Transverse colon (tissue), 4 donors: ENCODE measurements at regions not wholly inside any gene's neighbourhood (a gene's known extent, or its start where the extent isn't known, plus 50 kb on each side); places are given as distances from the start of the nearest gene placed in this dataset.

ENCODE experiments used
- DNase-seq: peaks from one replicate; pipeline ENCODE4 v3.0.0-alpha.2; 2019
- H3K27ac ChIP-seq, 4 donors: fragments of 200-600 bp; sonication (generic); 2 replicates each; pipeline ENCODE4 v1.5.1; 2016 to 2018; ENCODE audit warnings: inconsistent platforms in 4 of 4
- H3K27me3 ChIP-seq: fragments of 200-600 bp; sonication (generic); 2 replicates; pipeline ENCODE4 v1.5.1; 2017; ENCODE audit warnings: inconsistent platforms
- H3K36me3 ChIP-seq, 4 donors: fragments of 200-600 bp; sonication (generic); 2 replicates each; pipeline ENCODE4 v1.5.1; 2017 to 2019; ENCODE audit warnings: inconsistent platforms in 4 of 4
- H3K4me1 ChIP-seq, 4 donors: fragments of 200-600 bp; sonication (generic); 2 replicates each; pipeline ENCODE4 v1.5.1; 2017 to 2020; ENCODE audit warnings: inconsistent platforms in 4 of 4
- H3K4me3 ChIP-seq, 4 donors: fragments of 200-600 bp; sonication (generic); 1 replicate in 1 of 4; 2 replicates in 3 of 4; pipeline versions ENCODE4 v1.5.1 to v1.6.1; 2017 to 2019; ENCODE audit warnings: inconsistent platforms in 4 of 4
- H3K9me3 ChIP-seq, 2 donors: fragments of 200-600 bp; sonication (generic); 2 replicates each; pipeline ENCODE4 v1.5.1; 2017 to 2019; ENCODE audit warnings: inconsistent platforms in 2 of 2
- CTCF ChIP-seq, 5 experiments: fragments of 200-600 bp in 3 of 5; fragments of 450-650 bp in 2 of 5; sonication (generic) in 3 of 5; IDR thresholded peaks; 1 replicate in 2 of 5; 2 replicates in 3 of 5; pipeline ENCODE4 v1.5.1; 2016 to 2017; ENCODE audit warnings: antibody characterized with exemption in 5 of 5, inconsistent platforms in 3 of 5, mild to moderate bottlenecking in 2 of 5, moderate library complexity in 1 of 5
- EP300 ChIP-seq: sonication (generic); formaldehyde crosslinking; IDR thresholded peaks from one replicate; pipeline ENCODE4 v1.6.1; 2017; ENCODE audit warnings: antibody characterized with exemption, low read depth
- POLR2A ChIP-seq: fragments of 450-650 bp; IDR thresholded peaks from one replicate; pipeline ENCODE4 v1.6.1; 2016; ENCODE audit warnings: antibody characterized with exemption, mild to moderate bottlenecking, moderate library complexity
- POLR2AphosphoS5 ChIP-seq, 3 donors: sonication (generic); formaldehyde crosslinking; IDR thresholded peaks; one replicate each; pipeline ENCODE4 v1.6.1; 2016; ENCODE audit warnings: antibody characterized with exemption in 3 of 3
- WGBS, 2 donors: methylation state at CpG; one replicate each; pipeline ENCODE4 v1.1.5; 2018; ENCODE audit warnings: low coverage in 1 of 2; 5-methylcytosine and 5-hydroxymethylcytosine counted together
- in situ Hi-C, 4 donors: fragments of 200-750 bp; cut with MboI; loops; one replicate each; pipeline versions ENCODE4 v1.15.0 to v1.15.1; 2017; ENCODE audit warnings: low sequenced_read_pairs in 3 of 4, low pct_ligation_motif_present in 1 of 4, low pct_unique_long_range_greater_than_20kb in 1 of 4
- intact Hi-C: fragments of 100-400 bp; cut with DNase I; formaldehyde crosslinking; loops from one replicate; pipeline ENCODE4 v1.15.1; 2023; ENCODE audit warnings: low total_unique reads

- Histone ChIP-seq H3K9me3 (peaks cover 0 to 2% of the 10 kb centered on the region in 2 donors), H3K4me3 (no peak overlapping the region), H3K4me1 (peaks cover 0 to under 1% (median 0%) of the 10 kb centered on the region in 4 donors), H3K36me3 (no peaks in the 10 kb centered on the region), H3K27ac (no peak overlapping the region), H3K27me3 (no peaks in the 10 kb centered on the region)
- intact Hi-C loops (no loop called here), in situ Hi-C loops (no loop called here)
- DNase-seq, result no peak
- 78 to 85% methylated on average over 1 of the region's 1 CpG for WGBS, 2 donors
- TF ChIP-seq POLR2AphosphoS5 (IDR thresholded peaks at IDR 0.05) (no peak), POLR2A (no peak), CTCF (IDR thresholded peaks at IDR 0.05) (no peak), EP300 (no peak)
Observed at GRCh38 chr1:87220993-87221392, 107.7 kb upstream of the LMO4 start.

DNA sequence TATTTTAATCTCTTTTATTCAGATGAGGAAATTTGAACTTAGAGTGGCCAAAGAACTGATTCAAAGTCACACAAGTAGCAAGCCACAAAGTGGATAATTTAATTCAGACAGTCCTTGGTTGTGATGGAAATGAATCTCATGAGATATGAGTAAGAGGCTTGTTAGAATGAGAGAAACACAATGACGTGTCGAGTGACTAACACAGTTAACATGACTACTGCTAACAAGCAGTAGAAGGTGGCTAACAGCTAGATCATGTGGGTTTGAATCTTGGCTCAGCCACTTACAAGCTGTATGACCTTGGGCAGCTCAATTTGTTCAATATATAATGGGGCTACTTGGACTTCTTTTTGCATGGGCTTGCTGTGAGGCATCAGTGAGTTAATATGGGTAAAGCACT lies 104.5 kb upstream of the LMO4 start:
- WGBS, 2 donors, result 78% methylated on average over 2 of the region's 2 CpGs; no CpG with 5 or more reads in 1 of the 2 donors
- TF ChIP-seq POLR2A (no peak), CTCF (IDR thresholded peaks at IDR 0.05) (no peak), POLR2AphosphoS5 (IDR thresholded peaks at IDR 0.05) (no peak), EP300 (no peak)
- H3K4me1 ChIP-seq, result peaks cover 0 to 4% (median 0%) of the 10 kb centered on the region in 4 donors
- H3K36me3 ChIP-seq, result no peaks in the 10 kb centered on the region
- no peak overlapping the region for H3K27ac ChIP-seq
- in situ Hi-C loops, result no loop called here
- no peak overlapping the region for H3K4me3 ChIP-seq
- DNase-seq, result no peak
- no peaks in the 10 kb centered on the region for H3K9me3 ChIP-seq
- no peaks in the 10 kb centered on the region for H3K27me3 ChIP-seq
- intact Hi-C loops, result no loop called here

DNA sequence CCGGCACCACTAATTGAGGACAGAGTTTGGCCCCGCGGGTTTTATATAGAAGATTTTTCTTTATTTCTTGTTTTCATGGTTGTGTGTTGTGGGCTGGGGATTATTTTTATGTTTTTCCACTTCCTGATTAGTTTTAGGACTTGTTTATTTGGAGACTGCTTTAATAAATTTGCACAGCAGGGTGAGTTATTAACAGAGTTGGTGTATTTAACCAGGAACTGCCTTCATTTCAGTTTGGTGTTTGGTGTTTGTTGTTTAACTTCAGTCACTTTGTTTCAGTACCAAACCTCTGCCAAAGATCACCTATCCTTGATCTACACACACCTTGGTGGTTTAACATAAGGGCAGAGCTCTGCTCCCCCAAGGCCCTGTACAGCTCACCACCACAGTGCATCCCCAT lies 103.5 kb upstream of the LMO4 start:
- no peaks in the 10 kb centered on the region for H3K36me3 ChIP-seq
- no peak for DNase-seq
- WGBS, 2 donors, result 91 to 100% methylated on average over 2 to 3 of the region's 3 CpGs
- in situ Hi-C loops (no loop called here), intact Hi-C loops (no loop called here)
- no peak overlapping the region for H3K27ac ChIP-seq
- no peaks in the 10 kb centered on the region for H3K9me3 ChIP-seq
- H3K4me3 ChIP-seq, result no peak overlapping the region
- peaks cover 0 to 4% (median 0%) of the 10 kb centered on the region in 4 donors for H3K4me1 ChIP-seq
- no peak for TF ChIP-seq POLR2A
- no peak for TF ChIP-seq EP300
- TF ChIP-seq CTCF (IDR thresholded peaks at IDR 0.05), result no peak
- no peak for TF ChIP-seq POLR2AphosphoS5 (IDR thresholded peaks at IDR 0.05)
- no peaks in the 10 kb centered on the region for H3K27me3 ChIP-seq

DNA sequence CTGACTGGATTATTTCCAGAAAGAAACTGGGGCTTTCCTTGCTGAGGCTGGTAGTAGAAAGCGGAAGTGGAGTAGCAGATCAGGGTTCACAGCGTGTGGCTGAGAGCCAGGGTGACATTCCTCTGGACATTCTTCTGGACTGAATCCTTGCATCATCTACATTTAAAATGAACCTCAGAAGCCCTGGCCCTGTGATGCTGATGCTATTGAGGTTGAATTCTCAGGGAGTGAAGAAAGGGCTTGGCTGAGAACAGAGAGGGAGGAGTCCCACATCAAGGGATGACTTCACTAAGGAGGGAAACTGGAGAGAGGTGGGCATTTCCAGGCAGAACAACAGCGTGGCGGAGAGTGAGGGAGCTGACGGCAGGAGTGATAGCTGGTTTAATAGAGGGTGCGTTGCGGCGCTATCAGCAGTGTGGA lies 102.3 kb upstream of the LMO4 start:
- in situ Hi-C loops, result no loop called here
- Histone ChIP-seq H3K4me1 (peaks cover 0 to 4% (median 0%) of the 10 kb centered on the region in 4 donors), H3K36me3 (no peaks in the 10 kb centered on the region), H3K27me3 (no peaks in the 10 kb centered on the region), H3K27ac (peak overlapping the region in 3 of 4 donors; percentile 6 to 32 (median 17)), H3K9me3 (no peaks in the 10 kb centered on the region), H3K4me3 (no peak overlapping the region)
- DNase-seq, result peak; percentile 55
- TF ChIP-seq POLR2AphosphoS5 (IDR thresholded peaks at IDR 0.05), result peak in 1 of 3 donors; percentile 10
- no peak for TF ChIP-seq EP300
- no peak for TF ChIP-seq POLR2A
- no peak for TF ChIP-seq CTCF (IDR thresholded peaks at IDR 0.05)
- 15 to 41% methylated on average over 2 to 8 of the region's 8 CpGs for WGBS, 2 donors
- intact Hi-C loops, result no loop called here
